HL-60 (cell line): ENCODE measurements at regions not wholly inside any gene's neighbourhood (a gene's known extent, or its start where the extent isn't known, plus 50 kb on each side); places are given as distances from the start of the nearest gene placed in this dataset.

Source experiments
- DNase-seq, 2 experiments: peaks; one replicate each; pipeline ENCODE4 v3.0.0-alpha.2; 2010 to 2020; ENCODE audit warnings: low read depth in 1 of 2, low spot score in 1 of 2
- H3K27ac ChIP-seq: fragments of 250-450 bp; sonication (Bioruptor Pico); replicated peaks from 2 replicates; pipeline ENCODE4 v1.5.1; 2020; ENCODE audit warnings: mild to moderate bottlenecking, moderate library complexity
- H3K27me3 ChIP-seq: fragments of 250-450 bp; sonication (Bioruptor Pico); 2 replicates; pipeline ENCODE4 v1.5.1; 2021; ENCODE audit warnings: mild to moderate bottlenecking, moderate library complexity; ENCODE audit not compliant: insufficient read depth, poor library complexity, severe bottlenecking
- H3K4me3 ChIP-seq: replicated peaks from 2 replicates; pipeline ENCODE4 v1.5.1; 2011; ENCODE audit warnings: mild to moderate bottlenecking, control low read depth, low read length; ENCODE audit not compliant: insufficient read depth
- GABPA ChIP-seq: IDR thresholded peaks from 2 replicates; pipeline ENCODE4 v1.6.1; 2012; ENCODE audit warnings: low read depth
- POLR2AphosphoS5 ChIP-seq: IDR thresholded peaks from 2 replicates; pipeline ENCODE4 v1.6.1; 2012; ENCODE audit warnings: low read depth
- SPI1 ChIP-seq: IDR thresholded peaks from 2 replicates; pipeline ENCODE4 v1.6.1; 2012; ENCODE audit warnings: low read depth, mild to moderate bottlenecking, borderline replicate concordance
- TF ChIP-seq, protein P1 (sequence below): IDR thresholded peaks from one replicate; pipeline ENCODE4 v1.5.1; 2011; ENCODE audit warnings: low read length, control low read depth, inconsistent platforms; ENCODE audit not compliant: insufficient read depth
- TF ChIP-seq, protein P2 (sequence below): IDR thresholded peaks from 2 replicates; pipeline ENCODE4 v1.6.1; 2012; ENCODE audit warnings: low read depth; ENCODE audit not compliant: insufficient replicate concordance

DNA sequence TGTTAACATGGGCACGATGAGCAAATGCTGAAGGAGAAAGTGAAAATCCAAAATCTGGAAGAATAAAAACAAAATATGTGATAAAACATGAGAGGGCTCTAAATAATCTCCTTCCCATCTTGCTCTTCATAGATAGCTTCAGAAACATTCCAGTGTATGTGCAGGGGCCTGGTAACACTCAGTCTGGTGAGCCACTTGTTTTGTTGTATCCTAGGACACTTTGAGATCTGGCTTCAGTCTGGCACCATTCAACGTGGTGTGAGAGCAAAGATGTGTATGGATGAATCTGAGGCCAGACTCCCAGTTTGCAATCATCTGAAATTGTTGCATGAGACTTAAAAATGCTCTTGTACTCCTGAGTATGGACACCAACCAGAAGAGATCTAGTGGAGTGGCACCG, 337.2 kb upstream of the ZNF385D start:
- no peak overlapping the region for H3K27ac ChIP-seq
- DNase-seq = no peak
- no peak overlapping the region for H3K4me3 ChIP-seq
- H3K27me3 ChIP-seq = no peaks in the 10 kb centered on the region
- TF ChIP-seq POLR2AphosphoS5 = no peak
- TF ChIP-seq, protein P1, sequence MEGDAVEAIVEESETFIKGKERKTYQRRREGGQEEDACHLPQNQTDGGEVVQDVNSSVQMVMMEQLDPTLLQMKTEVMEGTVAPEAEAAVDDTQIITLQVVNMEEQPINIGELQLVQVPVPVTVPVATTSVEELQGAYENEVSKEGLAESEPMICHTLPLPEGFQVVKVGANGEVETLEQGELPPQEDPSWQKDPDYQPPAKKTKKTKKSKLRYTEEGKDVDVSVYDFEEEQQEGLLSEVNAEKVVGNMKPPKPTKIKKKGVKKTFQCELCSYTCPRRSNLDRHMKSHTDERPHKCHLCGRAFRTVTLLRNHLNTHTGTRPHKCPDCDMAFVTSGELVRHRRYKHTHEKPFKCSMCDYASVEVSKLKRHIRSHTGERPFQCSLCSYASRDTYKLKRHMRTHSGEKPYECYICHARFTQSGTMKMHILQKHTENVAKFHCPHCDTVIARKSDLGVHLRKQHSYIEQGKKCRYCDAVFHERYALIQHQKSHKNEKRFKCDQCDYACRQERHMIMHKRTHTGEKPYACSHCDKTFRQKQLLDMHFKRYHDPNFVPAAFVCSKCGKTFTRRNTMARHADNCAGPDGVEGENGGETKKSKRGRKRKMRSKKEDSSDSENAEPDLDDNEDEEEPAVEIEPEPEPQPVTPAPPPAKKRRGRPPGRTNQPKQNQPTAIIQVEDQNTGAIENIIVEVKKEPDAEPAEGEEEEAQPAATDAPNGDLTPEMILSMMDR = no peak
- TF ChIP-seq GABPA = no peak
- TF ChIP-seq SPI1 = no peak
- TF ChIP-seq, protein P2, sequence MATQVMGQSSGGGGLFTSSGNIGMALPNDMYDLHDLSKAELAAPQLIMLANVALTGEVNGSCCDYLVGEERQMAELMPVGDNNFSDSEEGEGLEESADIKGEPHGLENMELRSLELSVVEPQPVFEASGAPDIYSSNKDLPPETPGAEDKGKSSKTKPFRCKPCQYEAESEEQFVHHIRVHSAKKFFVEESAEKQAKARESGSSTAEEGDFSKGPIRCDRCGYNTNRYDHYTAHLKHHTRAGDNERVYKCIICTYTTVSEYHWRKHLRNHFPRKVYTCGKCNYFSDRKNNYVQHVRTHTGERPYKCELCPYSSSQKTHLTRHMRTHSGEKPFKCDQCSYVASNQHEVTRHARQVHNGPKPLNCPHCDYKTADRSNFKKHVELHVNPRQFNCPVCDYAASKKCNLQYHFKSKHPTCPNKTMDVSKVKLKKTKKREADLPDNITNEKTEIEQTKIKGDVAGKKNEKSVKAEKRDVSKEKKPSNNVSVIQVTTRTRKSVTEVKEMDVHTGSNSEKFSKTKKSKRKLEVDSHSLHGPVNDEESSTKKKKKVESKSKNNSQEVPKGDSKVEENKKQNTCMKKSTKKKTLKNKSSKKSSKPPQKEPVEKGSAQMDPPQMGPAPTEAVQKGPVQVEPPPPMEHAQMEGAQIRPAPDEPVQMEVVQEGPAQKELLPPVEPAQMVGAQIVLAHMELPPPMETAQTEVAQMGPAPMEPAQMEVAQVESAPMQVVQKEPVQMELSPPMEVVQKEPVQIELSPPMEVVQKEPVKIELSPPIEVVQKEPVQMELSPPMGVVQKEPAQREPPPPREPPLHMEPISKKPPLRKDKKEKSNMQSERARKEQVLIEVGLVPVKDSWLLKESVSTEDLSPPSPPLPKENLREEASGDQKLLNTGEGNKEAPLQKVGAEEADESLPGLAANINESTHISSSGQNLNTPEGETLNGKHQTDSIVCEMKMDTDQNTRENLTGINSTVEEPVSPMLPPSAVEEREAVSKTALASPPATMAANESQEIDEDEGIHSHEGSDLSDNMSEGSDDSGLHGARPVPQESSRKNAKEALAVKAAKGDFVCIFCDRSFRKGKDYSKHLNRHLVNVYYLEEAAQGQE = no peak

DNA sequence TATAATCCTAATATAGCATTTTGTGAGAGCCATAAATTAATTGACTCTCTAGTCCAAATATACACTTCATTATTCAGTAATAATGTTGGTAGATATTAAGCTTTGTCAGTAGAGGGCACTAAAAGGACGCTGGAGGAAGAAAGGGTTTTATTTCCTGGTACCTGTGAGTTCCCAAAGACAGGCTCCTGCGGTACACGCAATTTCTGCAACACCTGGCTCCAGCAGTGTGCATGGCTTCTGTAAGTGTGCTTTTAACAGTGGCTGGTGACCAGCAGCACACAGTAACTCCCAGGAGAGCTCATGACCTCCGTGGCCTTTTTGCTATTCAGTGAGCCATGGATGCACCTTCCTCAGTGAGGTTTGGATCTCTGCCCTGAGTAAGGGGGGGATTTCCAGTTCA, 338.3 kb upstream of the ZNF385D start:
- TF ChIP-seq, protein P1 = peak; percentile 27
- no peak for TF ChIP-seq SPI1
- Histone ChIP-seq H3K4me3 (no peak overlapping the region), H3K27ac (no peak overlapping the region), H3K27me3 (no peaks in the 10 kb centered on the region)
- DNase-seq = peak in 1 of 2 experiments; percentile 4

DNA sequence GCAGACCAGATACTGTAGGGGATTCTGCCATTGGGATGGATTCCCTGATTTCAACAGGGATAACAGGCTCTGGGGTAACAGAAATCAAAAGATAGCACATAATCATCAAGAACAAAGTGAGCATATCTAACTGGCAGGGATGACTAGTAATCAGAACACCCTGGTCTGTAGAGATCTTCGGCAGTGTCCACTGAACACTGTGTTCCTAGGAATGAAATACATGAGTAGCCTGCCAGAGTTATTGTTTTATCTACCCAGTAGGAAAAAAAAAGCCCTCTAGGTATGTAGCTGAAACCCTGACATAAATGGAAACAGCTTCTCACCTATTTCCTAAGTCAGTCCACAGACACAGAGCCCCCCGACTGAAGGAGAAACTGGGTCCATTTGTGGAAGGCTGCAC, 340.3 kb upstream of the ZNF385D start:
- Histone ChIP-seq H3K4me3 (no peak overlapping the region), H3K27ac (no peak overlapping the region), H3K27me3 (no peaks in the 10 kb centered on the region)
- TF ChIP-seq, protein P1 = no peak
- TF ChIP-seq GABPA = no peak
- TF ChIP-seq SPI1 = no peak
- TF ChIP-seq POLR2AphosphoS5 = no peak
- TF ChIP-seq, protein P2 = no peak
- no peak for DNase-seq

DNA sequence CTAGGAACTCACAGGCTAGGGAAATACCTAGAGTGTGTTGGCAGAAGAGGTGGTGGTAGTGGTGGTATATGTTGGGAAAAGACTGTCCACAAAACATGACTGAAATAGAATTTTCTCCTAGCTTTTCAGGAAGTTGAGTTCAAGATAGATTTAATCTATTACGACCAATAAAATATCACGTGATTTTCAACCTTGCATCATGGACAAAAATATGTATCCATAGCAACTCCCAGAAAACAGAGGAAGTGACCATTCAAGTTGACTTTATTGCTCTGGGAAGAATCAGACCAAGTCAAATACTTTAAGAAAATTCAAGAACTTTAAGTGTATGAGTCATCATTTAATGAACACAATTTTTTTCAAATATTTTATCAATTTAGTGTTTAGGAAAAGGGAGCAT, 347.0 kb upstream of the ZNF385D start:
- Histone ChIP-seq H3K4me3 (no peak overlapping the region), H3K27me3 (no peaks in the 10 kb centered on the region), H3K27ac (no peak overlapping the region)
- DNase-seq = no peak
- TF ChIP-seq SPI1 = no peak
